Testis (tissue), 2 donors: ENCODE measurements at regions not wholly inside any gene's neighbourhood (a gene's known extent, or its start where the extent isn't known, plus 50 kb on each side); places are given as distances from the start of the nearest gene placed in this dataset.

Experiments
- DNase-seq: peaks from one replicate; pipeline ENCODE4 v3.0.0-alpha.2; 2019
- H3K27ac ChIP-seq, 2 donors: fragments of 200-600 bp; sonication (generic); one replicate each; pipeline ENCODE4 v1.5.1; 2019
- H3K27me3 ChIP-seq: fragments of 200-600 bp; sonication (generic); one replicate; pipeline ENCODE4 v1.5.1; 2019
- H3K36me3 ChIP-seq: fragments of 200-600 bp; sonication (generic); one replicate; pipeline ENCODE4 v1.5.1; 2017; ENCODE audit warnings: low read depth; ENCODE audit errors: missing control alignments
- H3K4me1 ChIP-seq: fragments of 200-600 bp; sonication (generic); one replicate; pipeline ENCODE4 v1.5.1; 2019
- H3K4me3 ChIP-seq, 2 donors: fragments of 200-600 bp; sonication (generic); one replicate each; pipeline ENCODE4 v1.5.1; 2017 to 2019
- H3K9me3 ChIP-seq: fragments of 200-600 bp; sonication (generic); one replicate; pipeline ENCODE4 v1.5.1; 2017
- POLR2A ChIP-seq: fragments of 450-650 bp; IDR thresholded peaks from one replicate; pipeline ENCODE4 v1.6.1; 2017; ENCODE audit warnings: antibody characterized with exemption, mild to moderate bottlenecking, moderate library complexity
- whole genome bisulfite sequencing, 2 donors: methylation state at CpG; one replicate each; pipeline ENCODE4 v1.1.5; 2018; 5-methylcytosine and 5-hydroxymethylcytosine counted together
- intact Hi-C: fragments of 100-400 bp; cut with DNase I; formaldehyde crosslinking; loops from one replicate; pipeline ENCODE4 v1.15.1; 2023; ENCODE audit warnings: low total_unique reads
- TF ChIP-seq, protein P1 (sequence below), 3 experiments: fragments of 450-650 bp in 2 of 3; fragments of 200-600 bp in 1 of 3; sonication (generic) in 1 of 3; IDR thresholded peaks; one replicate each; pipeline ENCODE4 v1.5.1; 2016 to 2019; ENCODE audit warnings: antibody characterized with exemption in 3 of 3, mild to moderate bottlenecking in 2 of 3, moderate library complexity in 1 of 3

- WGBS, 2 donors = 79 to 88% methylated on average over 5 of the region's 5 CpGs
- no peaks in the 10 kb centered on the region for H3K4me1 ChIP-seq
- no peak overlapping the region for H3K4me3 ChIP-seq
- no peaks in the 10 kb centered on the region for H3K9me3 ChIP-seq
- intact Hi-C loops = no loop called here
- no peaks in the 10 kb centered on the region for H3K36me3 ChIP-seq
- no peaks in the 10 kb centered on the region for H3K27me3 ChIP-seq
- TF ChIP-seq, protein P1, sequence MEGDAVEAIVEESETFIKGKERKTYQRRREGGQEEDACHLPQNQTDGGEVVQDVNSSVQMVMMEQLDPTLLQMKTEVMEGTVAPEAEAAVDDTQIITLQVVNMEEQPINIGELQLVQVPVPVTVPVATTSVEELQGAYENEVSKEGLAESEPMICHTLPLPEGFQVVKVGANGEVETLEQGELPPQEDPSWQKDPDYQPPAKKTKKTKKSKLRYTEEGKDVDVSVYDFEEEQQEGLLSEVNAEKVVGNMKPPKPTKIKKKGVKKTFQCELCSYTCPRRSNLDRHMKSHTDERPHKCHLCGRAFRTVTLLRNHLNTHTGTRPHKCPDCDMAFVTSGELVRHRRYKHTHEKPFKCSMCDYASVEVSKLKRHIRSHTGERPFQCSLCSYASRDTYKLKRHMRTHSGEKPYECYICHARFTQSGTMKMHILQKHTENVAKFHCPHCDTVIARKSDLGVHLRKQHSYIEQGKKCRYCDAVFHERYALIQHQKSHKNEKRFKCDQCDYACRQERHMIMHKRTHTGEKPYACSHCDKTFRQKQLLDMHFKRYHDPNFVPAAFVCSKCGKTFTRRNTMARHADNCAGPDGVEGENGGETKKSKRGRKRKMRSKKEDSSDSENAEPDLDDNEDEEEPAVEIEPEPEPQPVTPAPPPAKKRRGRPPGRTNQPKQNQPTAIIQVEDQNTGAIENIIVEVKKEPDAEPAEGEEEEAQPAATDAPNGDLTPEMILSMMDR (IDR thresholded peaks at IDR 0.05) = no peak
- no peak for TF ChIP-seq POLR2A
- DNase-seq = no peak
- H3K27ac ChIP-seq = no peak overlapping the region
Measured at GRCh38 chr16:66162821-66163220, 203.7 kb upstream of the CDH5 start.

- intact Hi-C loops = no loop called here
- no peak overlapping the region for H3K27ac ChIP-seq
- no peak overlapping the region for H3K4me3 ChIP-seq
- TF ChIP-seq, protein P1 (IDR thresholded peaks at IDR 0.05) = no peak
- TF ChIP-seq POLR2A = no peak
- peak; percentile 27 for DNase-seq
- H3K36me3 ChIP-seq = no peaks in the 10 kb centered on the region
- H3K4me1 ChIP-seq = no peaks in the 10 kb centered on the region
- WGBS, 2 donors = 88 to 92% methylated on average over 8 of the region's 8 CpGs
- no peaks in the 10 kb centered on the region for H3K27me3 ChIP-seq
- H3K9me3 ChIP-seq = no peaks in the 10 kb centered on the region
Measured at GRCh38 chr16:66161942-66162341, 204.5 kb upstream of the CDH5 start.

- no peak for DNase-seq
- WGBS, 2 donors = 86 to 91% methylated on average over 3 of the region's 3 CpGs
- Histone ChIP-seq H3K36me3 (no peaks in the 10 kb centered on the region), H3K4me1 (no peaks in the 10 kb centered on the region), H3K4me3 (no peak overlapping the region), H3K9me3 (no peaks in the 10 kb centered on the region), H3K27ac (no peak overlapping the region), H3K27me3 (no peaks in the 10 kb centered on the region)
- intact Hi-C loops = no loop called here
- TF ChIP-seq, protein P1 (IDR thresholded peaks at IDR 0.05) = no peak
- no peak for TF ChIP-seq POLR2A
Measured at GRCh38 chr16:66161269-66161668, 205.2 kb upstream of the CDH5 start.

DNA sequence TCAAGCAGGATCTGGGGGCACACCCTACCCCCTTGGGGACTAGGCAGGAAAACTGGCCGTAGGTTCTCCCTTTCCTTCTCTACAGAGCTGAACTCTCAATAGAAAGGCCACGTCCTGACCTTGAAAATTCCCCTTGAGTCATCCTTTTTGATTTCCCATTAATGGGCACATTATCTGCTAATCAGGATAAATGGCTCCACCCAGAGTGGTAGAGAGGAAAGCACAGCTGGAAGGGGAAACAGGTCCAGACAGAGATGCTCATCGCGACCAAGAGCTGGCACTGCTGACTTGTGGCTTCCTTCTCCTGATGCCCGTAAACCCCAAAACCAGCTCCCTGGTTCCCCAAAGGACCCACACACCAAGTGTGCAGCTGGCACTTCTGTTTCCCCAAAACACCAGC is 206.5 kb upstream of the CDH5 start:
- intact Hi-C loops = no loop called here
- TF ChIP-seq, protein P1 (IDR thresholded peaks at IDR 0.05) = no peak
- TF ChIP-seq POLR2A = no peak
- no peaks in the 10 kb centered on the region for H3K36me3 ChIP-seq
- WGBS, 2 donors = 78 to 80% methylated on average over 5 of the region's 5 CpGs
- H3K9me3 ChIP-seq = no peaks in the 10 kb centered on the region
- H3K4me1 ChIP-seq = no peaks in the 10 kb centered on the region
- H3K27me3 ChIP-seq = no peaks in the 10 kb centered on the region
- no peak overlapping the region for H3K27ac ChIP-seq
- no peak overlapping the region for H3K4me3 ChIP-seq
- no peak for DNase-seq

GRCh38 chr16:66156538-66156937 is 210.0 kb upstream of the CDH5 start:
- no peak for TF ChIP-seq POLR2A
- TF ChIP-seq, protein P1 (IDR thresholded peaks at IDR 0.05) = no peak
- H3K27ac ChIP-seq = no peak overlapping the region
- no peaks in the 10 kb centered on the region for H3K9me3 ChIP-seq
- H3K4me1 ChIP-seq = no peaks in the 10 kb centered on the region
- 90 to 91% methylated on average over 4 of the region's 4 CpGs for WGBS, 2 donors
- H3K4me3 ChIP-seq = no peak overlapping the region
- H3K27me3 ChIP-seq = no peaks in the 10 kb centered on the region
- no peaks in the 10 kb centered on the region for H3K36me3 ChIP-seq
- intact Hi-C loops = no loop called here
- DNase-seq = no peak
